H1 (cell line): ENCODE measurements at regions not wholly inside any gene's neighbourhood (a gene's known extent, or its start where the extent isn't known, plus 50 kb on each side); places are given as distances from the start of the nearest gene placed in this dataset.

Experiments
- ATF3 ChIP-seq: IDR thresholded peaks from 2 replicates; pipeline ENCODE4 v1.6.1; 2011; ENCODE audit warnings: low read depth, mild to moderate bottlenecking, low read length; ENCODE audit not compliant: insufficient read depth
- CTCF ChIP-seq, 3 experiments: IDR thresholded peaks; 1 replicate in 2 of 3; 2 replicates in 1 of 3; pipeline versions ENCODE4 v1.5.1 to v1.6.1; 2011; ENCODE audit warnings: low read length in 3 of 3, mild to moderate bottlenecking in 3 of 3, inconsistent platforms in 2 of 3, low read depth in 1 of 3, moderate library complexity in 1 of 3; ENCODE audit not compliant: insufficient read depth in 1 of 3; ENCODE audit errors: control extremely low read depth in 1 of 3
- EP300 ChIP-seq, 2 experiments: IDR thresholded peaks; 1 replicate in 1 of 2; 2 replicates in 1 of 2; pipeline ENCODE4 v1.6.1; 2011 to 2012; ENCODE audit warnings: low read depth in 2 of 2, low read length in 2 of 2, mild to moderate bottlenecking in 2 of 2, borderline replicate concordance in 1 of 2, inconsistent platforms in 1 of 2, moderate library complexity in 1 of 2
- EZH2 ChIP-seq: fragments of 200-600 bp; sonication (generic); IDR thresholded peaks from 2 replicates; pipeline ENCODE4 v1.7.1; 2012; ENCODE audit warnings: low read depth, mild to moderate bottlenecking, moderate library complexity, low read length, inconsistent platforms; ENCODE audit not compliant: severe bottlenecking
- KDM1A ChIP-seq: fragments of 200-600, 300-600 bp; sonication (generic); IDR thresholded peaks from 2 replicates; pipeline ENCODE4 v1.7.1; 2016; ENCODE audit warnings: mild to moderate bottlenecking, low read length, borderline replicate concordance
- NRF1 ChIP-seq: IDR thresholded peaks from 2 replicates; pipeline ENCODE4 v1.6.1; 2011; ENCODE audit warnings: mild to moderate bottlenecking, low read depth, low read length, improper control_type of control experiment
- TBP ChIP-seq: IDR thresholded peaks from 2 replicates; pipeline ENCODE4 v1.6.1; 2011; ENCODE audit warnings: low read depth, low read length, improper control_type of control experiment
- USF2 ChIP-seq: IDR thresholded peaks from 2 replicates; pipeline ENCODE4 v1.6.1; 2011; ENCODE audit warnings: low read length, improper control_type of control experiment
- YY1 ChIP-seq: IDR thresholded peaks from 2 replicates; pipeline ENCODE4 v1.6.1; 2011; ENCODE audit warnings: low read depth, mild to moderate bottlenecking, low read length

GRCh38 chr1:94678202-94678848 lies 136.8 kb upstream of the F3 start:
- TF ChIP-seq CTCF (IDR thresholded peaks at IDR 0.05; ENCODE audit: control extremely low read depth in 1 of 3, insufficient read depth in 1 of 3, low read depth in 1 of 3, low read length in 3 of 3) (no peak), EZH2 (no peak), EP300 (IDR thresholded peaks at IDR 0.05; ENCODE audit: borderline replicate concordance in 1 of 2, low read depth in 2 of 2, low read length in 2 of 2) (no peak), ATF3 (no peak), USF2 (no peak), KDM1A (no peak), NRF1 (no peak), YY1 (no peak), TBP (no peak)
